Upper lobe of left lung (tissue), 6 donors: ENCODE measurements at regions not wholly inside any gene's neighbourhood (a gene's known extent, or its start where the extent isn't known, plus 50 kb on each side); places are given as distances from the start of the nearest gene placed in this dataset.

ENCODE experiments used
- ATAC-seq, 2 donors: fragments of 200-7000 bp; cut with Tn5 transposase; one replicate each; pipeline ENCODE4 v1.9.1; 2022; ENCODE audit warnings: mild to moderate bottlenecking in 2 of 2, moderate library complexity in 2 of 2; ENCODE audit not compliant: low FRiP score in 2 of 2
- DNase-seq, 2 donors: peaks; one replicate each; pipeline ENCODE4 v3.0.0-alpha.2; 2019 to 2020
- H3K27ac ChIP-seq, 4 donors: fragments of 200-600 bp; sonication (generic); one replicate each; pipeline ENCODE4 v1.5.1; 2016 to 2019
- H3K27me3 ChIP-seq, 4 donors: fragments of 200-600 bp; sonication (generic); one replicate each; pipeline ENCODE4 v1.5.1; 2017 to 2019
- H3K36me3 ChIP-seq, 4 donors: fragments of 200-600 bp; sonication (generic); one replicate each; pipeline ENCODE4 v1.5.1; 2016 to 2019
- H3K4me1 ChIP-seq, 4 donors: fragments of 200-600 bp; sonication (generic); one replicate each; pipeline ENCODE4 v1.5.1; 2018 to 2019
- H3K4me3 ChIP-seq, 4 donors: fragments of 200-600 bp; sonication (generic); one replicate each; pipeline ENCODE4 v1.5.1; 2017 to 2019; ENCODE audit warnings: mild to moderate bottlenecking in 2 of 4, moderate library complexity in 1 of 4
- H3K9me3 ChIP-seq, 4 donors: fragments of 200-600 bp; sonication (generic); one replicate each; pipeline ENCODE4 v1.5.1; 2018 to 2019
- EP300 ChIP-seq, 4 donors: sonication (generic); formaldehyde crosslinking; IDR thresholded peaks; one replicate each; pipeline ENCODE4 v1.5.1; 2017; ENCODE audit warnings: antibody characterized with exemption in 4 of 4, control low read depth in 2 of 4
- POLR2A ChIP-seq, 4 donors: fragments of 450-650 bp; IDR thresholded peaks; one replicate each; pipeline ENCODE4 v1.5.1; 2016 to 2017; ENCODE audit warnings: antibody characterized with exemption in 4 of 4, mild to moderate bottlenecking in 2 of 4
- POLR2AphosphoS5 ChIP-seq, 2 donors: sonication (generic); formaldehyde crosslinking; IDR thresholded peaks; one replicate each; pipeline ENCODE4 v1.5.1; 2017; ENCODE audit warnings: antibody characterized with exemption in 2 of 2
- WGBS, 2 donors: methylation state at CpG; one replicate each; pipeline ENCODE4 v1.1.5; 2017 to 2018; 5-methylcytosine and 5-hydroxymethylcytosine counted together
- TF ChIP-seq, protein P1 (sequence below), 6 experiments: fragments of 450-650 bp in 4 of 6; fragments of 200-600 bp in 2 of 6; sonication (generic) in 2 of 6; IDR thresholded peaks; one replicate each; pipeline ENCODE4 v1.5.1; 2016 to 2019; ENCODE audit warnings: antibody characterized with exemption in 6 of 6
- donor health status: DM: no; HTN: no; CAD: no; lungs with moderate emphysema.
- donor health status: DM: no; HTN: yes; CAD: no; lungs with severe emphysema.

DNA sequence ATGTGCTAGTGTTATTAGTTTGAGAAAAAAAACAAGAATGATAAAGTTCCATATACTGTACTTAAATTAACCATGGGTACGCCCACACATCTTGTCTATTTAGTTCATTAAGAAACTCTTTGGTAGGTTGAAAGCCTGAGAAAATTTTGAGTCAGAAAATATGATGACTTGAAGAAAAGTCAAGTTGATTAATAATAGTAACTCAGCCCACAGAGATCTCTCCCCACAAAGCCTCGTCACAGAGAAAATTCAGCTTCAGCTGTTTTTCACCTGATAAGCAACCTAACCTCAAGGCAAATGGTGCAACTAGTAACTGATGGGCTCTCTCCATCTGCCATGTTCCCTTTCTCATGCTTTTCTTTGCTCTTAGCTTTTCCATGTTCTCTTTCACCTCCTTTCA, 1021.6 kb downstream of the GATA3 start:
- H3K27ac ChIP-seq: no peak overlapping the region
- no peak for ATAC-seq
- H3K4me1 ChIP-seq: no peaks in the 10 kb centered on the region
- H3K27me3 ChIP-seq: no peaks in the 10 kb centered on the region
- H3K36me3 ChIP-seq: no peaks in the 10 kb centered on the region
- no peaks in the 10 kb centered on the region for H3K9me3 ChIP-seq
- 62 to 66% methylated on average over 2 of the region's 2 CpGs for WGBS, 2 donors
- no peak for DNase-seq
- H3K4me3 ChIP-seq: no peak overlapping the region
- TF ChIP-seq, protein P1, sequence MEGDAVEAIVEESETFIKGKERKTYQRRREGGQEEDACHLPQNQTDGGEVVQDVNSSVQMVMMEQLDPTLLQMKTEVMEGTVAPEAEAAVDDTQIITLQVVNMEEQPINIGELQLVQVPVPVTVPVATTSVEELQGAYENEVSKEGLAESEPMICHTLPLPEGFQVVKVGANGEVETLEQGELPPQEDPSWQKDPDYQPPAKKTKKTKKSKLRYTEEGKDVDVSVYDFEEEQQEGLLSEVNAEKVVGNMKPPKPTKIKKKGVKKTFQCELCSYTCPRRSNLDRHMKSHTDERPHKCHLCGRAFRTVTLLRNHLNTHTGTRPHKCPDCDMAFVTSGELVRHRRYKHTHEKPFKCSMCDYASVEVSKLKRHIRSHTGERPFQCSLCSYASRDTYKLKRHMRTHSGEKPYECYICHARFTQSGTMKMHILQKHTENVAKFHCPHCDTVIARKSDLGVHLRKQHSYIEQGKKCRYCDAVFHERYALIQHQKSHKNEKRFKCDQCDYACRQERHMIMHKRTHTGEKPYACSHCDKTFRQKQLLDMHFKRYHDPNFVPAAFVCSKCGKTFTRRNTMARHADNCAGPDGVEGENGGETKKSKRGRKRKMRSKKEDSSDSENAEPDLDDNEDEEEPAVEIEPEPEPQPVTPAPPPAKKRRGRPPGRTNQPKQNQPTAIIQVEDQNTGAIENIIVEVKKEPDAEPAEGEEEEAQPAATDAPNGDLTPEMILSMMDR (IDR thresholded peaks at IDR 0.05): no peak
- TF ChIP-seq POLR2AphosphoS5 (IDR thresholded peaks at IDR 0.05) (no peak), POLR2A (IDR thresholded peaks at IDR 0.05) (no peak), EP300 (IDR thresholded peaks at IDR 0.05) (no peak)

GRCh38 chr10:9081253-9081652, 1026.8 kb downstream of the GATA3 start:
- Histone ChIP-seq H3K4me1 (no peaks in the 10 kb centered on the region), H3K9me3 (no peaks in the 10 kb centered on the region), H3K4me3 (no peak overlapping the region), H3K27me3 (no peaks in the 10 kb centered on the region), H3K27ac (no peak overlapping the region), H3K36me3 (no peaks in the 10 kb centered on the region)
- ATAC-seq: no peak
- TF ChIP-seq, protein P1 (IDR thresholded peaks at IDR 0.05): no peak
- TF ChIP-seq POLR2AphosphoS5 (IDR thresholded peaks at IDR 0.05) (no peak), POLR2A (IDR thresholded peaks at IDR 0.05) (no peak), EP300 (IDR thresholded peaks at IDR 0.05) (no peak)
- no peak for DNase-seq
- 76 to 86% methylated on average over 2 of the region's 2 CpGs for WGBS, 2 donors

GRCh38 chr10:9081961-9082360, 1027.5 kb downstream of the GATA3 start:
- Histone ChIP-seq H3K27me3 (no peaks in the 10 kb centered on the region), H3K4me3 (no peak overlapping the region), H3K9me3 (no peaks in the 10 kb centered on the region), H3K27ac (no peak overlapping the region), H3K36me3 (no peaks in the 10 kb centered on the region), H3K4me1 (no peaks in the 10 kb centered on the region)
- ATAC-seq: no peak
- 35 to 38% methylated on average over 2 of the region's 2 CpGs for WGBS, 2 donors
- DNase-seq: no peak
- TF ChIP-seq EP300 (IDR thresholded peaks at IDR 0.05) (no peak), POLR2AphosphoS5 (IDR thresholded peaks at IDR 0.05) (no peak), POLR2A (IDR thresholded peaks at IDR 0.05) (no peak)
- TF ChIP-seq, protein P1 (IDR thresholded peaks at IDR 0.05): no peak

DNA sequence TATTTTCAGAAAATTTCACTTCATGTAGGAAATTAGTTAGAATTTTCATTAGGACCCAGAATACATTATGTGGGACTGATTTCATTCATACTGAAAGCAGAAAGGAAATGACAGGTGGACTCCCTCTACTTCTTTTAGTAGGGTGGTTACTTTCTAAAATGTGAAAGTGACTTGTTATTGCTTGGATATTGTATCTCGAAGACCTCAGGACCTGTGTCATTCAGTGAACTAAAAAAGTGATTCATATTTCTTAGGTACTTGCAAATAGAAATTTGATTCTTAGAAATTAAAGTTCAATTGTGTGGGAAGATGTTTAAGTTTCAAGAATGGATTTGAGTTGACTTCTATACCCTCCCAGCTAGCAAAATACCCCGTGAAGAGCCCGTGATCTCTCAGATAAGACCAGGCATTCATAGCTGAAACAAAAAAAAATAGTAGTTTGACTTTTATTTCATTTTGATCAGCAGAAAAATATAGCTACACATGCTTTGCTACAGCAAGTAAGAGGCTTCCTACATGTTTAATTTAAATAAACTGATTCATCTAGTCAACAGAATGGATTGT, 1037.1 kb downstream of the GATA3 start:
- no peak for ATAC-seq
- DNase-seq: no peak
- Histone ChIP-seq H3K9me3 (no peaks in the 10 kb centered on the region), H3K36me3 (no peaks in the 10 kb centered on the region), H3K27me3 (no peaks in the 10 kb centered on the region), H3K4me1 (no peaks in the 10 kb centered on the region), H3K4me3 (no peak overlapping the region), H3K27ac (no peak overlapping the region)
- WGBS, 2 donors: 70 to 78% methylated on average over 3 of the region's 3 CpGs
- TF ChIP-seq EP300 (IDR thresholded peaks at IDR 0.05) (no peak), POLR2AphosphoS5 (IDR thresholded peaks at IDR 0.05) (no peak), POLR2A (IDR thresholded peaks at IDR 0.05) (no peak)
- TF ChIP-seq, protein P1 (IDR thresholded peaks at IDR 0.05): no peak

DNA sequence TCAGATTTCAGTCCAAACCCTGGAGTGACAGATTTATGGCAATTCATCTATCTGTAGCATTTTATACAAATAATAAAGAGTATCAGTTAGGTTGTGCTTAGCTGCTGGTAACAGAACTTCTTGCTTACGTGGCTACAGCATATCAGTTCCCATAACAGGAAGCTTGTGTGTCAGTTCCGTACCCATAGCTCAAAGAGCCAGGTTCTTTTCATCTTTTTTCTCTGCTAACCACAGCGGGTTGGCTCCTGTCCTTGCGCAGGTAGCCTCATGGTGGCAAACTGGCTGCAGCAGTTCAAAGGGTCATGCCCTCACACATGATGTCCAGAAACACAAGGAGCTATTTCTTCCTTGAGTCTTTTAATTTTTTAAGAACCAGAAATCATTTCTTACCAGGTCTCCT, 1041.8 kb downstream of the GATA3 start:
- WGBS, 2 donors: 74 to 82% methylated on average over 4 of the region's 4 CpGs
- no peak for ATAC-seq
- no peaks in the 10 kb centered on the region for H3K27me3 ChIP-seq
- no peak overlapping the region for H3K4me3 ChIP-seq
- no peaks in the 10 kb centered on the region for H3K9me3 ChIP-seq
- H3K36me3 ChIP-seq: no peaks in the 10 kb centered on the region
- no peak for DNase-seq
- TF ChIP-seq, protein P1 (IDR thresholded peaks at IDR 0.05): no peak
- TF ChIP-seq POLR2A (IDR thresholded peaks at IDR 0.05): no peak
- no peak overlapping the region for H3K27ac ChIP-seq
- H3K4me1 ChIP-seq: no peaks in the 10 kb centered on the region
